Gastroesophageal sphincter (tissue), 3 donors: ENCODE measurements at regions not wholly inside any gene's neighbourhood (a gene's known extent, or its start where the extent isn't known, plus 50 kb on each side); places are given as distances from the start of the nearest gene placed in this dataset.

Experiments
- CTCF ChIP-seq, 4 experiments: fragments of 200-600 bp in 2 of 4; fragments of 450-650 bp in 2 of 4; sonication (generic) in 1 of 4; IDR thresholded peaks; one replicate each; pipeline ENCODE4 v1.5.1; 2017 to 2019; ENCODE audit warnings: antibody characterized with exemption in 4 of 4, mild to moderate bottlenecking in 2 of 4, moderate library complexity in 2 of 4
- EP300 ChIP-seq: sonication (generic); formaldehyde crosslinking; IDR thresholded peaks from one replicate; pipeline ENCODE4 v1.6.1; 2017; ENCODE audit warnings: antibody characterized with exemption, mild to moderate bottlenecking
- POLR2A ChIP-seq, 2 donors: fragments of 450-650 bp; IDR thresholded peaks; one replicate each; pipeline ENCODE4 v1.6.1; 2017; ENCODE audit warnings: antibody characterized with exemption in 2 of 2, mild to moderate bottlenecking in 2 of 2, moderate library complexity in 1 of 2
- POLR2AphosphoS5 ChIP-seq: sonication (generic); formaldehyde crosslinking; IDR thresholded peaks from one replicate; pipeline ENCODE4 v1.6.1; 2017; ENCODE audit warnings: antibody characterized with exemption

GRCh38 chr12:130070126-130070611, 92.1 kb upstream of the FZD10 start:
- TF ChIP-seq POLR2A (IDR thresholded peaks at IDR 0.05) (no peak), CTCF (IDR thresholded peaks at IDR 0.05) (no peak), POLR2AphosphoS5 (no peak), EP300 (no peak)
